ENCODE measurements at regions not wholly inside any gene's neighbourhood (a gene's known extent, or its start where the extent isn't known, plus 50 kb on each side); places are given as distances from the start of the nearest gene placed in this dataset.

- Mint-ChIP-seq H3K36me3 (ENCODE audit: low read depth) (no peaks in the 10 kb centered on the region), H3K4me1 (peaks cover 17% of the 10 kb centered on the region), H3K27me3 (ENCODE audit: low read depth) (peaks cover 4% of the 10 kb centered on the region), H3K4me3 (no peak overlapping the region), H3K9me3 (no peaks in the 10 kb centered on the region), H3K27ac (no peak overlapping the region)
- TF ChIP-seq CTCF (IDR thresholded peaks at IDR 0.05; ENCODE audit: unreplicated experiment in 3 of 3): no peak
Measured at GRCh38 chr15:53445531-53445930, 313.9 kb downstream of the WDR72 start.

- H3K27me3 Mint-ChIP-seq (ENCODE audit: low read depth): peaks cover 6% of the 10 kb centered on the region
- no peaks in the 10 kb centered on the region for H3K9me3 Mint-ChIP-seq
- H3K4me1 Mint-ChIP-seq: peaks cover 10% of the 10 kb centered on the region
- no peaks in the 10 kb centered on the region for H3K36me3 Mint-ChIP-seq (ENCODE audit: low read depth)
- peak overlapping the region in 1 of 3 experiments; percentile 66 for H3K27ac Mint-ChIP-seq
- TF ChIP-seq CTCF (IDR thresholded peaks at IDR 0.05; ENCODE audit: unreplicated experiment in 3 of 3): no peak
- H3K4me3 Mint-ChIP-seq: no peak overlapping the region
Measured at GRCh38 chr15:53437985-53438841, 321.2 kb downstream of the WDR72 start.

GRCh38 chr15:53437366-53437765 is 322.1 kb downstream of the WDR72 start:
- Mint-ChIP-seq H3K4me3 (no peak overlapping the region), H3K4me1 (peaks cover 10% of the 10 kb centered on the region)
- no peak for TF ChIP-seq CTCF (IDR thresholded peaks at IDR 0.05; ENCODE audit: unreplicated experiment in 3 of 3)

GRCh38 chr15:53434174-53434678 is 325.2 kb downstream of the WDR72 start:
- Mint-ChIP-seq H3K36me3 (ENCODE audit: low read depth) (no peaks in the 10 kb centered on the region), H3K27me3 (ENCODE audit: low read depth) (peaks cover 6% of the 10 kb centered on the region), H3K27ac (no peak overlapping the region), H3K4me1 (peaks cover 10% of the 10 kb centered on the region), H3K4me3 (no peak overlapping the region), H3K9me3 (no peaks in the 10 kb centered on the region)
- TF ChIP-seq CTCF (IDR thresholded peaks at IDR 0.05; ENCODE audit: unreplicated experiment in 3 of 3): no peak

More at GRCh38 chr15:53437366-53437765, 322.1 kb downstream of the WDR72 start:
- Mint-ChIP-seq H3K9me3 (no peaks in the 10 kb centered on the region), H3K27ac (peak overlapping the region in 2 of 3 experiments; percentile 43 to 66), H3K36me3 (ENCODE audit: low read depth) (no peaks in the 10 kb centered on the region), H3K27me3 (ENCODE audit: low read depth) (peaks cover 6% of the 10 kb centered on the region)

- no peak for TF ChIP-seq CTCF (IDR thresholded peaks at IDR 0.05; ENCODE audit: unreplicated experiment in 3 of 3)
- Mint-ChIP-seq H3K4me3 (no peak overlapping the region), H3K36me3 (ENCODE audit: low read depth) (no peaks in the 10 kb centered on the region), H3K4me1 (no peaks in the 10 kb centered on the region), H3K9me3 (no peaks in the 10 kb centered on the region), H3K27me3 (ENCODE audit: low read depth) (no peaks in the 10 kb centered on the region), H3K27ac (no peak overlapping the region)
Measured at GRCh38 chr15:53416219-53416940, 343.1 kb downstream of the WDR72 start.

Measured in nephron (organoid).